Right lobe of liver (tissue), 6 donors: ENCODE measurements at regions not wholly inside any gene's neighbourhood (a gene's known extent, or its start where the extent isn't known, plus 50 kb on each side); places are given as distances from the start of the nearest gene placed in this dataset.
A peak's percentile ranks its signal among the peaks of the same experiment; 100 is the strongest.
"Not testable (repeated sequence)": the region's sequence is repeated elsewhere in the genome, so short reads cannot be mapped to it uniquely, and the experiment has no call there.

Experiments used
- ATAC-seq, 4 donors: fragments of 200-7000 bp; cut with Tn5 transposase; one replicate each; pipeline ENCODE4 v1.9.1; 2020; ENCODE audit warnings: mild to moderate bottlenecking in 4 of 4, moderate library complexity in 4 of 4
- DNase-seq, 3 donors: peaks; one replicate each; pipeline ENCODE4 v3.0.0-alpha.2; 2020
- H3K27ac ChIP-seq, 3 donors: fragments of 200-600 bp; one replicate each; pipeline ENCODE4 v1.8.0; 2022
- H3K27me3 ChIP-seq, 2 donors: fragments of 200-600 bp; one replicate each; pipeline ENCODE4 v1.8.0; 2022
- H3K36me3 ChIP-seq, 4 donors: fragments of 200-600 bp; sonication (generic) in 1 of 4; one replicate each; pipeline versions ENCODE4 v1.5.1 to v1.8.0; 2017 to 2022; ENCODE audit warnings: control low read depth in 1 of 4
- H3K4me1 ChIP-seq, 4 donors: fragments of 200-600 bp; sonication (generic) in 1 of 4; one replicate each; pipeline versions ENCODE4 v1.5.1 to v1.8.0; 2017 to 2022; ENCODE audit warnings: control low read depth in 1 of 4
- H3K4me3 ChIP-seq, 3 donors: fragments of 200-600 bp; one replicate each; pipeline ENCODE4 v1.8.0; 2022
- H3K9me3 ChIP-seq, 4 donors: fragments of 200-600 bp; sonication (generic) in 1 of 4; one replicate each; pipeline versions ENCODE4 v1.5.1 to v1.8.0; 2017 to 2022; ENCODE audit warnings: control low read depth in 1 of 4
- POLR2A ChIP-seq: fragments of 450-650 bp; IDR thresholded peaks from one replicate; pipeline ENCODE4 v1.6.1; 2017; ENCODE audit warnings: antibody characterized with exemption, mild to moderate bottlenecking
- WGBS: methylation state at CpG from one replicate; pipeline ENCODE4 v1.1.6; 2018; ENCODE audit warnings: low coverage, low lambda C conversion rate; ENCODE audit not compliant: insufficient coverage; ENCODE audit errors: missing lambda C conversion rate; 5-methylcytosine and 5-hydroxymethylcytosine counted together
- intact Hi-C, 2 donors: fragments of 100-400 bp; cut with DNase I; formaldehyde crosslinking; loops; one replicate each; pipeline versions ENCODE4 v1.11.2 to v1.14.1; 2022
- TF ChIP-seq, protein P1 (sequence below), 4 donors: fragments of 200-600 bp in 3 of 4; fragments of 450-650 bp in 1 of 4; IDR thresholded peaks; one replicate each; pipeline versions ENCODE4 v1.5.1 to v1.8.0; 2016 to 2022; ENCODE audit warnings: antibody characterized with exemption in 4 of 4, mild to moderate bottlenecking in 2 of 4
- donor health status: DM: no; HTN: yes; CAD: no.
- donor health status: DM: no; HTN: no; CAD: no.
- donor health status: DM: no; HTN: no; CAD: no.
- donor health status: DM: no; HTN: yes; CAD: no.
- donor health status: DM: no; HTN: yes; CAD: no.

DNA sequence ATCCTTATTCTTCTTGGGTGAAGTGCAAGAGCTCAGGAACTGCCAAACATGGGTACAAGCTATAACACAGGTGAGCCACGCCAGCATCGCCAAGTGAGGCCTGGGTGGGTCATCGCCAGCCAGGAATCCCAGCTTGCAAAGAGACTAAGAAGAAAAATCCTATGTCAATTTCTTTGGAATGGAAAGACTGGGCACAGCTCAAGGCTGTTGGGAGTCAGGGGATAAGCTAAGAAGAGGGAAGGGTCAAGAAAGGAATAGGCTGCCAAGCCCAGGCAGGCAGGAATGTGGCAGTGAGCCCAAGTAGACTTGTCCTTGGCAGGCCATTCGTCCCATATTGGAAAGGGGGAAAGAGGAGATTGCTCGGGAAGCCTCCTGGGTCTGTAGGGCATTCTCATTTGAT, 191.4 kb upstream of the CDH5 start:
- no peak for TF ChIP-seq POLR2A
- TF ChIP-seq, protein P1, sequence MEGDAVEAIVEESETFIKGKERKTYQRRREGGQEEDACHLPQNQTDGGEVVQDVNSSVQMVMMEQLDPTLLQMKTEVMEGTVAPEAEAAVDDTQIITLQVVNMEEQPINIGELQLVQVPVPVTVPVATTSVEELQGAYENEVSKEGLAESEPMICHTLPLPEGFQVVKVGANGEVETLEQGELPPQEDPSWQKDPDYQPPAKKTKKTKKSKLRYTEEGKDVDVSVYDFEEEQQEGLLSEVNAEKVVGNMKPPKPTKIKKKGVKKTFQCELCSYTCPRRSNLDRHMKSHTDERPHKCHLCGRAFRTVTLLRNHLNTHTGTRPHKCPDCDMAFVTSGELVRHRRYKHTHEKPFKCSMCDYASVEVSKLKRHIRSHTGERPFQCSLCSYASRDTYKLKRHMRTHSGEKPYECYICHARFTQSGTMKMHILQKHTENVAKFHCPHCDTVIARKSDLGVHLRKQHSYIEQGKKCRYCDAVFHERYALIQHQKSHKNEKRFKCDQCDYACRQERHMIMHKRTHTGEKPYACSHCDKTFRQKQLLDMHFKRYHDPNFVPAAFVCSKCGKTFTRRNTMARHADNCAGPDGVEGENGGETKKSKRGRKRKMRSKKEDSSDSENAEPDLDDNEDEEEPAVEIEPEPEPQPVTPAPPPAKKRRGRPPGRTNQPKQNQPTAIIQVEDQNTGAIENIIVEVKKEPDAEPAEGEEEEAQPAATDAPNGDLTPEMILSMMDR (IDR thresholded peaks at IDR 0.05): no peak
- WGBS: 92% methylated on average over 4 of the region's 5 CpGs
- intact Hi-C loops: no loop called here
- H3K27me3 ChIP-seq: no peaks in the 10 kb centered on the region
- H3K9me3 ChIP-seq: no peaks in the 10 kb centered on the region
- ATAC-seq (no peak), DNase-seq (peak in 1 of 3 donors; percentile 23)
- no peak overlapping the region for H3K27ac ChIP-seq
- no peaks in the 10 kb centered on the region for H3K4me1 ChIP-seq
- H3K4me3 ChIP-seq: no peak overlapping the region
- H3K36me3 ChIP-seq: no peaks in the 10 kb centered on the region

DNA sequence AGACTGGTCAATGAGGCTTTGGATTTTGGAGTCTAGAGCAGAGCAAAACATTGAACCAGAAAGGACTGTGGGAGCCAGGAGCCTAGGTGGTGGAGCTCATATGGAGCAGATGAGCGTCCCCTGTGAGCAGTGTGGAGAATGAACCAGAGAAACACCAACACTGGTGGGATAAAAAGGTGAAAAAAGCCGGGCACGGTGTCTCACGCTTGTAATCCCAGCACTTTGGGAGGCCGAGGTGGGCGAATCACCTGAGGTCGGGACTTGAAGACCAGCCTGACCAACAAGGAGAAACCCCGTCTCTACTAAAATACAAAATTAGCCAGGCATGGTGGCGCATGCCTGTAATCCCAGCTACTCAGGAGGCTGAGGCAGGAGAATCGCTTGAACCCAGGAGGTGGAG, 192.7 kb upstream of the CDH5 start:
- H3K27ac ChIP-seq, H3K36me3 ChIP-seq, H3K9me3 ChIP-seq, ATAC-seq, H3K27me3 ChIP-seq, H3K4me3 ChIP-seq, intact Hi-C loops, H3K4me1 ChIP-seq: not testable (repeated sequence)
- 69% methylated on average over 10 of the region's 10 CpGs for WGBS
- DNase-seq: peak in 1 of 3 donors; percentile 19

DNA sequence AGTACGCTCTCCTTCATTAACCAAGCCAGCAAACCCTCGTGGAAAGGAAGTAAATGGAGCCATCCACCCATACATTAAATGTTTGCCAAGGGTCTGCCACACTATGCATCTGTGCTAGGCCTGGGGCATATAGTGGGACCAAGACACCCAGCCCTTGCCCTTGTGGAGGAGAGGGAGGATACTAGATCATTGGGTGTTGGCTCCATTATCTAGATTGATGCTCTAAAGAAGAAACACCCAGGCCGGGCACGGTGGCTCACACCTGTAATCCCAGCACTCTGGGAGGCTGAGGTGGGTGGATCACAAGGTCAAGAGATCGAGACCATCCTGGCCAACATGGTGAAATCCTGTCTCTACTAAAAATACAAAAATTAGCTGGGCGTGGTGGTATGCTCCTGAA, 193.3 kb upstream of the CDH5 start:
- peak in 1 of 3 donors; percentile 9 for DNase-seq
- 57% methylated on average over 4 of the region's 6 CpGs for WGBS
- H3K27me3 ChIP-seq, H3K36me3 ChIP-seq, ATAC-seq, intact Hi-C loops, H3K9me3 ChIP-seq, H3K4me1 ChIP-seq, H3K27ac ChIP-seq, H3K4me3 ChIP-seq: not testable (repeated sequence)

DNA sequence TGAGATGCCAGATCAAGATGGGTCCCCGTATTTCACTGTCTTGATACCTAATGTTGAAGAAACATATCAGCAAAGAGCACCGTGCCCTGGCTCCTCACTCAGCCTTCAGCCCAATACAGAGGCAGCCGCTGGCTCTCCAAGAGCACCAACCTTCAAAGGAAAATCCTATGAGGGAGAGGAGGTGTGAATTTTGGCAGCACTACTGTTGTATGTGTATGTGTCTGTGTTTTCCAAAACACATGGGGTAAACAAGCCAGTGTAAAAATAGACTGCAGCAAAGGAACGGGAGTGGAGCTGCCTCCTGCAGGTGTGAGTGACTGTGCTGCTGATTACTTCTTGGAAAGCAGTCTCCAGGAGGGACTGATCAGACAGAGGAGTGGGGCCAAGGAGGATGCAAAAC, 194.0 kb upstream of the CDH5 start:
- Histone ChIP-seq H3K4me1 (no peaks in the 10 kb centered on the region), H3K27me3 (no peaks in the 10 kb centered on the region), H3K36me3 (no peaks in the 10 kb centered on the region), H3K9me3 (no peaks in the 10 kb centered on the region), H3K4me3 (no peak overlapping the region), H3K27ac (no peak overlapping the region)
- no peak for TF ChIP-seq POLR2A
- TF ChIP-seq, protein P1 (IDR thresholded peaks at IDR 0.05): no peak
- DNase-seq (peak in 1 of 3 donors; percentile 27), ATAC-seq (no peak)
- WGBS: 63% methylated on average over 3 of the region's 4 CpGs
- intact Hi-C loops: no loop called here

DNA sequence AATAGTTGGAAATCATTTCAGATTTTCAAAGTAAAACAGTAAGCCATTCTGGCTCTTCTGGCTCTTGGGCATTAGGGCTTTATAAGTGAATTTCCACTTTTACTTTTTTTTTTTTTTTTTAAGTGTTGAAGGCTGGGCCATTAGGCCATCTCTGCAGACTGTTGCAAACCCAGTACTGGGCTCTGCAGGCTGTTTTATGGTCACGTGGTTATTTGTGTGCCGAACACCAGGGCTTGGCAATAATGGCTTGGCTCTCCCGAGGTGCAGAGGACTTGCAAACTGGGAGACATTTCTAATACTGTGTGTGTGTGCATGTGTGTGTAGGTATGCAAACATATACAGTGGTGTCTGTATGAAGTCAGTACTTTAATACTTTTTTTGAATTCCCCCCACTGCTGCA, 194.9 kb upstream of the CDH5 start:
- TF ChIP-seq POLR2A: no peak
- TF ChIP-seq, protein P1 (IDR thresholded peaks at IDR 0.05): no peak
- Histone ChIP-seq H3K4me3 (no peak overlapping the region), H3K27me3 (no peaks in the 10 kb centered on the region), H3K4me1 (no peaks in the 10 kb centered on the region), H3K36me3 (no peaks in the 10 kb centered on the region), H3K9me3 (no peaks in the 10 kb centered on the region), H3K27ac (no peak overlapping the region)
- intact Hi-C loops: no loop called here
- ATAC-seq: no peak
- 90% methylated on average over 2 of the region's 3 CpGs for WGBS
- DNase-seq: peak in 1 of 3 donors; percentile 27

DNA sequence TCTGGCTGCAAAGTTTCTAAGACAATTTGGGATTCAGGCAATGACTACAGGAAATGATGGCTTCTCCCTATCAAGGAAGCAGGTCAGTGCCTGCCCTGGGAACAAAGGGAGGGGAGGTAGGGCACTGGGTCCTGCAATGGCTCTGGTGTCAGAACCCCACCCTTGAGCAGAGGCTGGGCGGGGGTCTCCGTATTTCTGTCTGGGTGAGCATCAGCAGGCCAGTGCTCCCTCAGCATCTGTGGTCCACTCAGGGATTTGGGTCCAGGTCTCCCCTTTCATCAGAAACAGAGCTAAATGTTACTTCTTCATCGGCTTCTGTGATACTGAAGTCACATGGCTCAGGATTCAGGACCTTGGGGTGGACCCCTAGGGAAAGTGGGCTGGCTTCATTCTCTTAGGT, 195.5 kb upstream of the CDH5 start:
- H3K27ac ChIP-seq: no peak overlapping the region
- no CpG with 5 or more reads among the region's 3 CpGs for WGBS
- intact Hi-C loops: no loop called here
- no peak overlapping the region for H3K4me3 ChIP-seq
- no peaks in the 10 kb centered on the region for H3K9me3 ChIP-seq
- H3K36me3 ChIP-seq: no peaks in the 10 kb centered on the region
- no peaks in the 10 kb centered on the region for H3K27me3 ChIP-seq
- ATAC-seq (no peak), DNase-seq (peak in 1 of 3 donors; percentile 22)
- TF ChIP-seq POLR2A: no peak
- TF ChIP-seq, protein P1 (IDR thresholded peaks at IDR 0.05): no peak
- H3K4me1 ChIP-seq: no peaks in the 10 kb centered on the region
